Omental fat pad (tissue), 3 donors: ENCODE measurements at regions not wholly inside any gene's neighbourhood (a gene's known extent, or its start where the extent isn't known, plus 50 kb on each side); places are given as distances from the start of the nearest gene placed in this dataset.

Experiments
- ATAC-seq: fragments of 150-250 bp; one replicate; pipeline ENCODE4 v1.9.1; 2016; ENCODE audit warnings: mild to moderate bottlenecking, moderate library complexity; ENCODE audit not compliant: low FRiP score
- DNase-seq: peaks from one replicate; pipeline ENCODE4 v3.0.0-alpha.2; 2019; ENCODE audit warnings: low spot score
- CTCF ChIP-seq, 3 donors: fragments of 450-650 bp; IDR thresholded peaks; one replicate each; pipeline ENCODE4 v1.5.1; 2016 to 2017; ENCODE audit warnings: antibody characterized with exemption in 3 of 3, mild to moderate bottlenecking in 3 of 3, moderate library complexity in 2 of 3

DNA sequence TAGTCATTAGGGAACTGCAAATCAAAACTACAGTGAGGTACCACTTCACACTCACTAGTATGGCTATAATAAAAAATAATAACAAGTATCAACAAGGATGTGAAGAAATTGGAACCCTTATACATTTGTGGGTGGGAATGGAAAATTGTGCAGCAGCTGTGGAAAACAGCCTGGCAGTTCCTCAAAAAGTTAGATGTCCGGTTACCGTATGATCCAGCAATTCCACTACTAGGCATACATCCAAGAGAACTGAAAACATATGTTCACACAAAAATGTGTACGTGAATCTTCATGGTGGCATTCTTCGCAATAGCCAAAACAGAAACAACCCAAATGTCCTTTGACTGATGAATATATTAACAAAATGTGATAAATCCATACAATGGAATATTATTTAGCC lies 187.9 kb upstream of the LYSMD4 start:
- TF ChIP-seq CTCF (IDR thresholded peaks at IDR 0.05), result no peak
- DNase-seq, result no peak
- no peak for ATAC-seq

DNA sequence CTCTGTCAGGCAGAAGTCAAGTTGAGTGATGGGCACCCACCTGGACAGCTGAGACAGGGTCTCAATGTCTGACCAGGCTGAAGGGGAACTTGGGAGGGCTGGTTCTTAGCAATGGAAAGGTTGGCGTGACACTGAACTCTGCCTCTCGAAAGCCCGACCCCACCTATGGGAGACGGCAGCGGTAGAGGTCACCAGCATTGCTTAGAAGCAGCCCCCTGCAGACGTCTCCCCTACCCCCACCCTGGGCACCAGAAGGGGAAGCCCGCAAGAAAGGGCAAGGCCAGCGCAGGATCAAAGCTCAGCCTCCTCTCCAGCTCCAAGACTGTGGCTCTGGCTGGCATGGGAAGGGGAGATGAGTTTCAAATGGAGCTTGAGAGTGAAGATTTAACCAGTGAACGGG lies 184.8 kb upstream of the LYSMD4 start:
- no peak for DNase-seq
- no peak for ATAC-seq
- TF ChIP-seq CTCF (IDR thresholded peaks at IDR 0.05), result no peak

DNA sequence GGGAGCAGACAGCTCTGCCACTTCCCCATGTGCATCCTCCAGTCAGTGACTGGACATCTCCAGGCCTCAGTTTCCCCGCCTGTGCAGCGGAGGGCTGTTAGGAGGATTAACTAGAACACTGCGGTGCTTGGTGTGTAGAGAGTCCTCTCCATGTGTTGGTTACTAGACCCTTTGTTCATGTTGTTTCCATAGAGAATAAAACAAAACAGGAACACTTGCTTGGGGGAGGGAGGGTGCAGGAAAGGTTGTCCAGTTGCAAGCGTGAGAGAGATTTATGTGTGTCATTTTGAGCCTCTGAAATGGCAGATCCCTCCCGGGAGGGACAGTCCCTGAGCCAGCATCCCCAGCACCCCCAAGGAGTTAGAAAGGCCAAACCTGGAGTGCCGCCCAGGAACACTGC lies 184.0 kb upstream of the LYSMD4 start:
- DNase-seq, result no peak
- no peak for ATAC-seq

GRCh38 chr15:99916668-99917223 lies 183.5 kb upstream of the LYSMD4 start:
- TF ChIP-seq CTCF (IDR thresholded peaks at IDR 0.05), result no peak
- ATAC-seq, result no peak

More for the DNA sequence above, 184.0 kb upstream of the LYSMD4 start:
- no peak for TF ChIP-seq CTCF (IDR thresholded peaks at IDR 0.05)

DNA sequence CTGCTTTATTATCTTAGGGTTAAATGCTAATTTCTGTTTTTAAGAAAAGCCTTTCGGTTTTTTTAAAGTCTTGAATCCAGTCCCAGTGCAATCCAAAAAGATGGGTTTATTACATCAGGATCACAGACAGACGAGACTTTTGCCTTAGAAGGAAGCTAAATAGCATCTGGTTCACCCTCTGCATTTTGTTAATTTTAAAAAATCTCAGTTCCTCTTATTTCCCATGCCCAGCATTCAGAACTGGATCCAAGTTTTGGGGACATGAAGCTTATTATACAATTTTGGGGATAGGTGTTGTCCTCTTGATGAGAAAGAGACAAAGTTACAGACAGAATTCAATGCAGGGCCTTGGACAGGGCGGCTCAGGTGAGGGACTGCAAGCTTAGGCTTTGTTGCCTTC lies 181.5 kb upstream of the LYSMD4 start:
- DNase-seq, result no peak
- no peak for ATAC-seq
- no peak for TF ChIP-seq CTCF (IDR thresholded peaks at IDR 0.05)

More at GRCh38 chr15:99916668-99917223, 183.5 kb upstream of the LYSMD4 start:
- DNase-seq, result no peak

- DNase-seq (no peak), ATAC-seq (peak; percentile 32)
- no peak for TF ChIP-seq CTCF (IDR thresholded peaks at IDR 0.05)
Observed at GRCh38 chr15:99911816-99912215, 178.6 kb upstream of the LYSMD4 start.

DNA sequence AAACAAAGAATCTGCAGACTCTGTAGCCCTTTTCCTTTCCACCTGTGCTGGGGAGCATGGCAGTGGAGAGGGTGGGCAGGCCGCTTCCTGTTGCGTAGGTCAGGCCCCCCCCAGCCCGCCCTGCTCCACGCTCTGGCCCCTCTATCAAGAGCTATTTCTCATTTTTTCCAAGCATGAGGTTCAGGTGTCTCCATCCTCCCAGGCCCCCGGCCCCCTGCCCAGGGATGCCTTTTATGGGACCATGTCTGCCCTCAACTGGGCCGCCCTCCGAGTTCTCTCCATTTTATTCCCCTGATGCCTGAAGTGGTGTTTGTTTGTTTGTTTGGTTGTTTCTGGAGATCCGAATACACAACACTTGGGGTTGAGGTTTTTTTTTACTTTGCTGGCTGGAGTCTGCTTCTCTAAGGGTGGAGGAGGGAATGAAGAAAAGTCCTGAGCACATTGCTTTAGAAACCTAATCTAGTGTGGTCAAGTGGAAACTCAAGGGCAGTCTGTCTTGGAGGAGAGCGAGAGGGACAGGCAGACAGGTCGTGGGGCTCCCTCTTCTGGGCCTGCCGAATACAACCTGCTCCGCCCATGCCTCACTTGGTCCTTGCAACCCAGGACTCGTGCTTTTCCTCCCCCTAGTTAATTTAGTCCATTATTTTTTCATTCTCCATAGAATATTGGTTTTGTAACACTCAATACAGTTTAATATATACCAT lies 176.5 kb upstream of the LYSMD4 start:
- ATAC-seq (no peak), DNase-seq (no peak)
- no peak for TF ChIP-seq CTCF (IDR thresholded peaks at IDR 0.05)
